SK-N-SH (cell line): ENCODE measurements at regions not wholly inside any gene's neighbourhood (a gene's known extent, or its start where the extent isn't known, plus 50 kb on each side); places are given as distances from the start of the nearest gene placed in this dataset.

ENCODE experiments used
- CTCF ChIA-PET: fragments of 300-600, 350-600 bp; formaldehyde crosslinking; extraction: SDS; loops from one replicate; lab custom pipeline; 2021; lab: Yijun Ruan, JAX
- POLR2A ChIA-PET: fragments of 350-600 bp; sonication (Branson Sonifier 250); formaldehyde crosslinking; extraction: SDS; loops from one replicate; lab custom pipeline; 2020; ENCODE audit warnings: antibody characterized with exemption, inconsistent platforms; lab: Yijun Ruan, JAX
- DNase-seq: peaks from one replicate; pipeline ENCODE4 v3.0.0; 2012
- H2AFZ ChIP-seq: fragments of 200-600 bp; sonication (generic); 2 replicates; pipeline ENCODE4 v1.8.1; 2016; ENCODE audit warnings: antibody characterized with exemption, mild to moderate bottlenecking, low read depth
- H3F3A ChIP-seq: fragments of 200-600 bp; sonication (generic); replicated peaks from 2 replicates; pipeline ENCODE3; 2016; ENCODE audit warnings: antibody characterized with exemption, mild to moderate bottlenecking; ENCODE audit not compliant: insufficient read depth
- H3K27ac ChIP-seq, 2 experiments: fragments of 200-500 bp in 1 of 2; fragments of 200-600 bp in 1 of 2; sonication (Bioruptor generic) in 1 of 2; sonication (generic), shearing (Covaris generic) in 1 of 2; 2 replicates each; pipeline versions ENCODE4 v1.5.1 to v1.6.1; 2014 to 2016; ENCODE audit warnings: low read depth in 2 of 2, inconsistent platforms in 1 of 2, low read length in 1 of 2, mild to moderate bottlenecking in 1 of 2, mixed read lengths in 1 of 2
- H3K27me3 ChIP-seq: fragments of 200-600 bp; sonication (generic), shearing (Covaris generic); 2 replicates; pipeline ENCODE4 v1.6.1; 2016; ENCODE audit warnings: mixed run types; ENCODE audit not compliant: insufficient read depth
- H3K36me3 ChIP-seq, 2 experiments: fragments of 200-500 bp in 1 of 2; fragments of 200-600 bp in 1 of 2; sonication (Bioruptor generic) in 1 of 2; sonication (generic) in 1 of 2; replicated peaks in 1 of 2; 2 replicates each; pipeline versions ENCODE3 to v1.5.1; 2014 to 2016; ENCODE audit warnings: low read length in 1 of 2, mild to moderate bottlenecking in 1 of 2; ENCODE audit not compliant: insufficient read depth in 2 of 2, control insufficient read depth in 1 of 2
- H3K4me1 ChIP-seq, 2 experiments: fragments of 200-500 bp in 1 of 2; fragments of 200-600 bp in 1 of 2; sonication (Bioruptor generic) in 1 of 2; sonication (generic), shearing (Covaris generic) in 1 of 2; 2 replicates each; pipeline versions ENCODE4 v1.5.1 to v1.6.1; 2014 to 2016; ENCODE audit warnings: low read depth in 1 of 2, low read length in 1 of 2, mixed run types in 1 of 2; ENCODE audit not compliant: insufficient read depth in 2 of 2, control insufficient read depth in 1 of 2
- H3K4me2 ChIP-seq: fragments of 200-600 bp; sonication (generic), shearing (Covaris generic); 2 replicates; pipeline ENCODE4 v1.6.1; 2017; ENCODE audit warnings: mixed run types
- H3K4me3 ChIP-seq, 2 experiments: fragments of 200-500 bp in 1 of 2; fragments of 200-600 bp in 1 of 2; sonication (Bioruptor generic) in 1 of 2; sonication (generic), shearing (Covaris generic) in 1 of 2; 2 replicates each; pipeline versions ENCODE4 v1.5.1 to v1.8.1; 2014 to 2016; ENCODE audit warnings: low read depth in 2 of 2, inconsistent platforms in 1 of 2, low read length in 1 of 2, mild to moderate bottlenecking in 1 of 2, mixed read lengths in 1 of 2, moderate library complexity in 1 of 2
- H3K79me2 ChIP-seq: fragments of 200-600 bp; sonication (generic); 2 replicates; pipeline ENCODE4 v1.8.1; 2017; ENCODE audit warnings: mild to moderate bottlenecking; ENCODE audit not compliant: insufficient read depth
- H3K9ac ChIP-seq: fragments of 200-600 bp; sonication (generic); 2 replicates; pipeline ENCODE4 v1.6.1; 2017; ENCODE audit warnings: mixed run types
- H3K9me2 ChIP-seq: fragments of 200-600 bp; sonication (generic); 2 replicates; pipeline ENCODE4 v1.6.1; 2017; ENCODE audit warnings: mixed run types
- H3K9me3 ChIP-seq: fragments of 200-600 bp; sonication (generic); 2 replicates; pipeline ENCODE4 v1.6.1; 2017; ENCODE audit warnings: mixed run types, mild to moderate bottlenecking, moderate library complexity
- H4K20me1 ChIP-seq: fragments of 200-600 bp; sonication (generic); 2 replicates; pipeline ENCODE4 v1.6.1; 2017; ENCODE audit warnings: mild to moderate bottlenecking, mixed run types; ENCODE audit not compliant: insufficient read depth
- CTCF ChIP-seq: fragments of 200-600 bp; sonication (generic); IDR thresholded peaks from 2 replicates; pipeline ENCODE4 v1.6.1; 2017; ENCODE audit warnings: antibody characterized with exemption, mild to moderate bottlenecking, moderate library complexity
- EP300 ChIP-seq, 2 experiments: IDR thresholded peaks; 2 replicates each; pipeline versions ENCODE4 v1.4.0 to v1.6.1; 2012; ENCODE audit warnings: borderline replicate concordance in 1 of 2, low read depth in 1 of 2, low read length in 1 of 2
- EZH2phosphoT487 ChIP-seq: fragments of 200-600 bp; sonication (generic); IDR thresholded peaks from 2 replicates; pipeline ENCODE4 v1.6.1; 2017; ENCODE audit warnings: low read depth, mixed run types, mild to moderate bottlenecking, antibody characterized with exemption, moderate library complexity, borderline replicate concordance
- IRF3 ChIP-seq: fragments of 150-350 bp; IDR thresholded peaks from 2 replicates; pipeline ENCODE4 v1.6.1; 2016; ENCODE audit warnings: mild to moderate bottlenecking, low read depth, low read length
- NFIC ChIP-seq: IDR thresholded peaks from 2 replicates; pipeline ENCODE4 v1.4.0; 2012; ENCODE audit warnings: borderline replicate concordance
- POLR2AphosphoS5 ChIP-seq: IDR thresholded peaks from 2 replicates; pipeline ENCODE4 v1.6.1; 2012; ENCODE audit warnings: low read depth, low read length
- SIN3A ChIP-seq: IDR thresholded peaks from 2 replicates; pipeline ENCODE4 v1.6.1; 2012; ENCODE audit warnings: low read depth, mild to moderate bottlenecking, low read length, moderate library complexity, borderline replicate concordance
- TAF1 ChIP-seq: IDR thresholded peaks from 2 replicates; pipeline ENCODE4 v1.6.1; 2012; ENCODE audit warnings: low read depth, mild to moderate bottlenecking, low read length, moderate library complexity, borderline replicate concordance
- TCF12 ChIP-seq: IDR thresholded peaks from 2 replicates; pipeline ENCODE4 v1.4.0; 2012
- WGBS: methylation state at CpG from one replicate; pipeline ENCODE4 v1.1.6; 2017; ENCODE audit warnings: low lambda C conversion rate; 5-methylcytosine and 5-hydroxymethylcytosine counted together
- TF ChIP-seq, protein P1 (sequence below): IDR thresholded peaks from 2 replicates; pipeline ENCODE4 v1.4.0; 2012; ENCODE audit warnings: low read depth, borderline replicate concordance

DNA sequence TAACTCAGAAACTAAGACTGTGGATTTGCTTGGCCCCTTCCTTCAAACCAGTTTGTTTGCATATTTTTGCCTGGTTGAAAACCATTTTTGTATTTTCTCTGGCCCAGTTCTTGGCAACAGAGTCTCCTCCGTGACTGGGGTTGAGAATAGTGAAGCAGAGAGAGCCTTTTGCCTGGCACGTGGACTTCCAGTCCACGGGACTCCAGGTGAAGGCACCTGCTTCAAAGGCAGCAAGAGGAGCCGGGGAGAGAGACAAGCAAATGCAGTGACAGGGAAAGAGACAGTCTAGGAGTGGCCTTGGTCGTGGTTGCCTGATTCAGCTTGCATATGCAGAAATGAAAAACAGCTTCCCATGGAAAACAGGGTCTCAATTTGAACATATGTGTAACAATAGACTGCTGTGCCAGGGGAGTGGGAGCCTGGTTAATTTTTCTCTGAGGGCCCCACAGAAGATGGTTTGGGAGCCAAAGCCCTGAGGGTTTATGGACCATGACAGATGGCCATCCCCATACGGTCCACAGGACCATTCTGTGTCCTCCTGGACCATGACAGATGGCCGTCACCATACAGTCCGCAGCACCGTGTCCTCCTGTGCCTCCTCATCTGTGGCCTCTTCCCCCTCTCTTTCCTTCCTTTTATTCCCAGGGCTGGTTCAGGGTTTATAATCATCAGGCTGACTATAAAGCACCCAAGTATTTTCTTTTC, 272.2 kb upstream of the RASGEF1B start:
- Histone ChIP-seq H3K4me2 (no peak overlapping the region), H3K27ac (no peak overlapping the region), H4K20me1 (no peaks in the 10 kb centered on the region), H3K36me3 (no peaks in the 10 kb centered on the region), H3K9ac (no peak overlapping the region), H3K9me3 (no peaks in the 10 kb centered on the region), H3K9me2 (no peaks in the 10 kb centered on the region), H3K79me2 (no peaks in the 10 kb centered on the region), H3K4me1 (no peaks in the 10 kb centered on the region), H2AFZ (no peak overlapping the region), H3K27me3 (no peaks in the 10 kb centered on the region), H3K4me3 (no peak overlapping the region), H3F3A (no peaks in the 10 kb centered on the region)
- ChIA-PET CTCF (no interaction called here), POLR2A (no interaction called here)
- no peak for DNase-seq
- WGBS, result 4% methylated on average over 9 of the region's 9 CpGs
- TF ChIP-seq POLR2AphosphoS5, result no peak
- no peak for TF ChIP-seq IRF3
- TF ChIP-seq EP300 (IDR thresholded peaks at IDR 0.05; ENCODE audit: borderline replicate concordance in 1 of 2, low read depth in 1 of 2, low read length in 1 of 2), result no peak

- Histone ChIP-seq H3K4me3 (no peak overlapping the region), H3K36me3 (no peaks in the 10 kb centered on the region), H3F3A (no peaks in the 10 kb centered on the region), H3K9me3 (no peaks in the 10 kb centered on the region), H2AFZ (no peak overlapping the region), H3K9me2 (no peaks in the 10 kb centered on the region), H3K9ac (no peak overlapping the region), H3K27ac (no peak overlapping the region), H3K27me3 (no peaks in the 10 kb centered on the region), H4K20me1 (no peaks in the 10 kb centered on the region), H3K4me2 (no peak overlapping the region), H3K79me2 (no peaks in the 10 kb centered on the region), H3K4me1 (no peaks in the 10 kb centered on the region)
- no peak for TF ChIP-seq EZH2phosphoT487
- no peak for TF ChIP-seq TAF1
- ChIA-PET CTCF (no interaction called here), POLR2A (no interaction called here)
- no peak for DNase-seq
These were observed 268.8 kb upstream of the RASGEF1B start for GRCh38 chr4:81740487-81740886.

GRCh38 chr4:81738891-81739290, 267.2 kb upstream of the RASGEF1B start:
- no peaks in the 10 kb centered on the region for H3K4me1 ChIP-seq
- no peaks in the 10 kb centered on the region for H4K20me1 ChIP-seq
- ChIA-PET CTCF (no interaction called here), POLR2A (no interaction called here)
- H3F3A ChIP-seq, result no peaks in the 10 kb centered on the region
- no peak overlapping the region for H3K4me2 ChIP-seq
- no peak overlapping the region for H3K9ac ChIP-seq
- no peaks in the 10 kb centered on the region for H3K9me2 ChIP-seq
- no peaks in the 10 kb centered on the region for H3K9me3 ChIP-seq
- H2AFZ ChIP-seq, result no peak overlapping the region
- no peak for TF ChIP-seq NFIC
- TF ChIP-seq, protein P1, sequence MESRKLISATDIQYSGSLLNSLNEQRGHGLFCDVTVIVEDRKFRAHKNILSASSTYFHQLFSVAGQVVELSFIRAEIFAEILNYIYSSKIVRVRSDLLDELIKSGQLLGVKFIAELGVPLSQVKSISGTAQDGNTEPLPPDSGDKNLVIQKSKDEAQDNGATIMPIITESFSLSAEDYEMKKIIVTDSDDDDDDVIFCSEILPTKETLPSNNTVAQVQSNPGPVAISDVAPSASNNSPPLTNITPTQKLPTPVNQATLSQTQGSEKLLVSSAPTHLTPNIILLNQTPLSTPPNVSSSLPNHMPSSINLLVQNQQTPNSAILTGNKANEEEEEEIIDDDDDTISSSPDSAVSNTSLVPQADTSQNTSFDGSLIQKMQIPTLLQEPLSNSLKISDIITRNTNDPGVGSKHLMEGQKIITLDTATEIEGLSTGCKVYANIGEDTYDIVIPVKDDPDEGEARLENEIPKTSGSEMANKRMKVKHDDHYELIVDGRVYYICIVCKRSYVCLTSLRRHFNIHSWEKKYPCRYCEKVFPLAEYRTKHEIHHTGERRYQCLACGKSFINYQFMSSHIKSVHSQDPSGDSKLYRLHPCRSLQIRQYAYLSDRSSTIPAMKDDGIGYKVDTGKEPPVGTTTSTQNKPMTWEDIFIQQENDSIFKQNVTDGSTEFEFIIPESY, result no peak
- TF ChIP-seq CTCF, result no peak
- TF ChIP-seq POLR2AphosphoS5, result no peak
- no peak for TF ChIP-seq SIN3A
- TF ChIP-seq EP300 (IDR thresholded peaks at IDR 0.05; ENCODE audit: borderline replicate concordance in 1 of 2, low read depth in 1 of 2, low read length in 1 of 2), result no peak
- no peak for TF ChIP-seq TCF12
- no peaks in the 10 kb centered on the region for H3K27me3 ChIP-seq
- H3K27ac ChIP-seq, result no peak overlapping the region
- no peaks in the 10 kb centered on the region for H3K36me3 ChIP-seq
- H3K79me2 ChIP-seq, result no peaks in the 10 kb centered on the region
- DNase-seq, result no peak
- H3K4me3 ChIP-seq, result no peak overlapping the region
